Endothelial cell of umbilical vein (primary cell): ENCODE measurements at regions not wholly inside any gene's neighbourhood (a gene's known extent, or its start where the extent isn't known, plus 50 kb on each side); places are given as distances from the start of the nearest gene placed in this dataset.

Experiments used
- BruUV-seq: library from RNA; stranded (reverse); fragments of 400-500 nt; replicated peaks from 2 replicates; lab custom pipeline; 2021; lab: Mats Ljungman, UMichigan
- CTCF ChIA-PET: fragments of 300-600, 350-600 bp; sonication (Branson Sonifier 250); formaldehyde crosslinking; loops from one replicate; lab custom pipeline; 2021; ENCODE audit warnings: antibody characterized with exemption, inconsistent platforms; lab: Charles Lee
- POLR2A ChIA-PET: fragments of 300-600, 350-600 bp; sonication (Branson Sonifier 250); formaldehyde crosslinking; loops from one replicate; lab custom pipeline; 2021; ENCODE audit warnings: antibody characterized with exemption, inconsistent platforms; lab: Charles Lee
- DNase-seq: peaks from one replicate; pipeline ENCODE4 v3.0.0-alpha.2; 2011; ENCODE audit warnings: low read depth, low spot score
- FAIRE-seq: peaks from 2 replicates; lab custom pipeline; 2011; peaks lifted over from hg19 to GRCh38; lab: Jason Lieb, UNC
- H2AFZ ChIP-seq: 2 replicates; pipeline ENCODE4 v1.6.0; 2012; ENCODE audit warnings: low read depth, low read length, control low read depth, inconsistent platforms
- H3K27ac ChIP-seq: 2 replicates; pipeline ENCODE4 v1.5.1; 2011; ENCODE audit warnings: low read depth, mild to moderate bottlenecking, control low read depth, low read length, moderate library complexity; ENCODE audit not compliant: insufficient read depth
- H3K27me3 ChIP-seq, 2 experiments: 2 replicates each; pipeline versions ENCODE4 v1.6.0 to v1.6.1; 2011; ENCODE audit warnings: low read length in 2 of 2, mixed read lengths in 1 of 2; ENCODE audit not compliant: control insufficient read depth in 2 of 2, insufficient read depth in 2 of 2
- H3K36me3 ChIP-seq, 2 experiments: 2 replicates in 1 of 2; 3 replicates in 1 of 2; pipeline ENCODE4 v1.5.1; 2011; ENCODE audit warnings: low read length in 2 of 2, mild to moderate bottlenecking in 1 of 2, moderate library complexity in 1 of 2; ENCODE audit not compliant: control insufficient read depth in 2 of 2, insufficient read depth in 2 of 2; ENCODE audit errors: extremely low read depth in 1 of 2
- H3K4me1 ChIP-seq: 3 replicates; pipeline ENCODE4 v1.5.1; 2011; ENCODE audit warnings: mild to moderate bottlenecking, low read length; ENCODE audit not compliant: control insufficient read depth, insufficient read depth; ENCODE audit errors: extremely low read depth
- H3K4me2 ChIP-seq: 2 replicates; pipeline ENCODE4 v1.6.1; 2011; ENCODE audit warnings: low read length, control low read depth, mixed read lengths; ENCODE audit not compliant: insufficient read depth
- H3K4me3 ChIP-seq, 3 experiments: fragments of 200-600 bp in 1 of 3; sonication (generic), shearing (Covaris generic) in 1 of 3; replicated peaks in 1 of 3; 2 replicates each; pipeline ENCODE4 v1.5.1; 2011 to 2016; ENCODE audit warnings: control low read depth in 3 of 3, low read length in 3 of 3, mild to moderate bottlenecking in 2 of 3, inconsistent platforms in 1 of 3, low read depth in 1 of 3, moderate library complexity in 1 of 3; ENCODE audit not compliant: insufficient read depth in 1 of 3
- H3K79me2 ChIP-seq: 2 replicates; pipeline ENCODE4 v1.6.0; 2012; ENCODE audit warnings: low read length, inconsistent platforms; ENCODE audit not compliant: control insufficient read depth, insufficient read depth
- H3K9ac ChIP-seq: replicated peaks from 2 replicates; pipeline ENCODE3; 2011; ENCODE audit warnings: low read length, control low read depth; ENCODE audit not compliant: insufficient read depth; ENCODE audit errors: extremely low read depth
- H3K9me1 ChIP-seq: replicated peaks from 3 replicates; pipeline ENCODE4 v1.6.0; 2011; ENCODE audit warnings: mild to moderate bottlenecking, low read length; ENCODE audit not compliant: control insufficient read depth, insufficient read depth; ENCODE audit errors: extremely low read depth
- H3K9me3 ChIP-seq: replicated peaks from 2 replicates; pipeline ENCODE4 v1.5.1; 2012; ENCODE audit warnings: low read length, inconsistent platforms; ENCODE audit not compliant: control insufficient read depth, insufficient read depth
- H4K20me1 ChIP-seq: replicated peaks from 2 replicates; pipeline ENCODE3; 2011; ENCODE audit warnings: mild to moderate bottlenecking, low read length; ENCODE audit not compliant: control insufficient read depth, insufficient read depth; ENCODE audit errors: extremely low read depth
- CTCF ChIP-seq, 2 donors: IDR thresholded peaks; 1 replicate in 1 of 2; 2 replicates in 1 of 2; pipeline ENCODE4 v1.5.1; 2011; ENCODE audit warnings: low read length in 2 of 2, mild to moderate bottlenecking in 2 of 2, moderate library complexity in 2 of 2, control low read depth in 1 of 2, inconsistent platforms in 1 of 2, low read depth in 1 of 2; ENCODE audit not compliant: insufficient read depth in 1 of 2; ENCODE audit errors: extremely low read depth in 1 of 2
- EZH2 ChIP-seq: IDR thresholded peaks from 2 replicates; pipeline ENCODE4 v1.6.1; 2012; ENCODE audit warnings: borderline replicate concordance, low read depth, mild to moderate bottlenecking, moderate library complexity, low read length, inconsistent platforms; ENCODE audit not compliant: severe bottlenecking
- FOS ChIP-seq: IDR thresholded peaks from 2 replicates; pipeline ENCODE4 v1.6.1; 2011; ENCODE audit warnings: mild to moderate bottlenecking, low read length, moderate library complexity, borderline replicate concordance; ENCODE audit not compliant: insufficient read depth
- GATA2 ChIP-seq: IDR thresholded peaks from 2 replicates; pipeline ENCODE4 v1.7.0; 2011; ENCODE audit warnings: low read depth, mild to moderate bottlenecking, moderate library complexity, mixed read lengths, low read length; ENCODE audit not compliant: insufficient read length, insufficient read depth
- JUN ChIP-seq: IDR thresholded peaks from 2 replicates; pipeline ENCODE4 v1.6.1; 2011; ENCODE audit warnings: borderline replicate concordance, low read depth; ENCODE audit not compliant: insufficient read length, insufficient read depth
- MAX ChIP-seq: IDR thresholded peaks from 2 replicates; pipeline ENCODE4 v1.6.1; 2011; ENCODE audit not compliant: insufficient read depth, insufficient read length
- MYC ChIP-seq: IDR thresholded peaks from one replicate; pipeline ENCODE4 v1.6.1; 2011; ENCODE audit warnings: mild to moderate bottlenecking, low read depth, low read length
- POLR2A ChIP-seq: IDR thresholded peaks from 2 replicates; pipeline ENCODE4 v1.6.1; 2012; ENCODE audit warnings: low read depth, mild to moderate bottlenecking, control low read depth, low read length
- POLR2AphosphoS5 ChIP-seq: IDR thresholded peaks from 2 replicates; pipeline ENCODE4 v1.6.1; 2012; ENCODE audit warnings: low read depth, mild to moderate bottlenecking, control low read depth, low read length, moderate library complexity; ENCODE audit not compliant: insufficient read depth
- dilution Hi-C: fragments of 300-500 bp; cut with MboI; formaldehyde crosslinking; loops from one replicate; pipeline ENCODE4 v1.15.0; 2019; ENCODE audit warnings: low sequenced_read_pairs; ENCODE audit not compliant: extremely low pct_ligation_motif_present
- intact Hi-C: fragments of 100-400 bp; cut with micrococcal nuclease; formaldehyde crosslinking; loops from one replicate; pipeline ENCODE4 v1.10.0; 2022

- no peaks in the 10 kb centered on the region for H4K20me1 ChIP-seq
- DNase-seq: no peak
- intact Hi-C loops (no loop called here), dilution Hi-C loops (no loop called here)
- FAIRE-seq: no peak
- H3K79me2 ChIP-seq: no peaks in the 10 kb centered on the region
- H3K9me3 ChIP-seq: no peaks in the 10 kb centered on the region
- H3K36me3 ChIP-seq: no peaks in the 10 kb centered on the region
- no peak overlapping the region for H2AFZ ChIP-seq
- BruUV-seq: no TSS peak
- H3K9me1 ChIP-seq: no peaks in the 10 kb centered on the region
- no peak overlapping the region for H3K4me2 ChIP-seq
- H3K4me1 ChIP-seq: no peaks in the 10 kb centered on the region
- no peak for TF ChIP-seq POLR2A
- TF ChIP-seq POLR2AphosphoS5: no peak
- no peak for TF ChIP-seq EZH2
- no peak for TF ChIP-seq GATA2
- no peak overlapping the region for H3K4me3 ChIP-seq
- no peaks in the 10 kb centered on the region for H3K27me3 ChIP-seq
- no peak overlapping the region for H3K9ac ChIP-seq
- ChIA-PET POLR2A (no interaction called here), CTCF (no interaction called here)
- H3K27ac ChIP-seq: no peak overlapping the region
Measured at GRCh38 chr10:21243748-21244257, 281.7 kb downstream of the SKIDA1 start.

- no peak overlapping the region for H2AFZ ChIP-seq
- dilution Hi-C loops: no loop called here
- ChIA-PET POLR2A (no interaction called here), CTCF (interaction anchor here (1.0 kb wide), 1 partner anchor 25 kb away, joined by 3 read pairs; no protein-coding TSS in a partner anchor)
- H3K27me3 ChIP-seq: no peaks in the 10 kb centered on the region
- H3K4me1 ChIP-seq: no peaks in the 10 kb centered on the region
- no TSS peak for BruUV-seq
- no peaks in the 10 kb centered on the region for H4K20me1 ChIP-seq
- H3K9ac ChIP-seq: no peak overlapping the region
- DNase-seq (no peak), FAIRE-seq (no peak)
- H3K79me2 ChIP-seq: no peaks in the 10 kb centered on the region
- no peaks in the 10 kb centered on the region for H3K9me3 ChIP-seq
- H3K4me2 ChIP-seq: no peak overlapping the region
- no peak overlapping the region for H3K27ac ChIP-seq
- intact Hi-C loops: no loop called here
- TF ChIP-seq MAX (no peak), FOS (no peak), MYC (no peak), CTCF (IDR thresholded peaks at IDR 0.05; ENCODE audit: extremely low read depth in 1 of 2, insufficient read depth in 1 of 2, low read depth in 1 of 2, low read length in 2 of 2) (no peak), GATA2 (no peak), POLR2AphosphoS5 (no peak), JUN (no peak), POLR2A (no peak), EZH2 (no peak)
- no peaks in the 10 kb centered on the region for H3K9me1 ChIP-seq
- H3K4me3 ChIP-seq: no peak overlapping the region
- H3K36me3 ChIP-seq: no peaks in the 10 kb centered on the region
Measured at GRCh38 chr10:21242915-21243314, 282.6 kb downstream of the SKIDA1 start.
